ENCODE measurements at regions not wholly inside any gene's neighbourhood (a gene's known extent, or its start where the extent isn't known, plus 50 kb on each side); places are given as distances from the start of the nearest gene placed in this dataset.

DNA sequence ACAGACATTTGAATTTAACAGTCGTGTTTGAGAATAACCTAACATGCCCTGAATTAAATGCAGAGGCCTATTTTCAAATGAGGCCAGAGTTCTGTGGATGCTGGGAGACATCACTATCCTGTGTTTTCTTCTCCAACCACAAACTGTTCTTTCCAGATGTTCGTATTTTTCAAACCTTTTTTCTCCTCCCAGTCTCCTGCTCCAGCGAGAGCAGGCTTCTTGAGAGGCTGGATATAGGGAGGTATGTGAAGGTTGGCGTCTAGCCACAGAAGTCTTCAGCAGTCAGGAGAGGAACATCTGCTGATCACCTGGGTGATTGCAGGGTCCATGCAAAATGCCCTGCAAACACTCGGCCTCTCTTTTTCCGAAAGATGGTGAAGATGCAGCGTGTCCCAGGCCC lies 126.3 kb downstream of the C11orf91 start:
- no peaks in the 10 kb centered on the region for H3K36me3 Mint-ChIP-seq
- intact Hi-C loops (cut with micrococcal nuclease): no loop called here
- H3K4me3 ChIP-seq (ENCODE audit: low read length in 2 of 2): no peak overlapping the region
- no peak overlapping the region for H3K4me3 Mint-ChIP-seq
- no peaks in the 10 kb centered on the region for H3K27me3 ChIP-seq (ENCODE audit: insufficient read depth, low read length)
- ChIA-PET CTCF (ENCODE audit: partially characterized antibody) (no interaction called here), POLR2A (ENCODE audit: partially characterized antibody) (no interaction called here)
- H3K9me3 Mint-ChIP-seq: peaks cover 0 to 9% (median under 1%) of the 10 kb centered on the region in 8 donors
- no peak overlapping the region for H3K27ac Mint-ChIP-seq
- no peaks in the 10 kb centered on the region for H3K4me1 Mint-ChIP-seq
- peaks cover 4 to 10% of the 10 kb centered on the region in 2 donors for H3K27me3 Mint-ChIP-seq
- DNase-seq: no peak
- no peaks in the 10 kb centered on the region for H3K36me3 ChIP-seq (ENCODE audit: insufficient read depth, low read length)
- H3K27ac ChIP-seq (ENCODE audit: low read depth, low read length): no peak overlapping the region
- H3K9me3 ChIP-seq (ENCODE audit: control insufficient read depth in 1 of 2, low read length in 2 of 2): no peaks in the 10 kb centered on the region
- no peaks in the 10 kb centered on the region for H3K4me1 ChIP-seq (ENCODE audit: insufficient read depth, low read length)

DNA sequence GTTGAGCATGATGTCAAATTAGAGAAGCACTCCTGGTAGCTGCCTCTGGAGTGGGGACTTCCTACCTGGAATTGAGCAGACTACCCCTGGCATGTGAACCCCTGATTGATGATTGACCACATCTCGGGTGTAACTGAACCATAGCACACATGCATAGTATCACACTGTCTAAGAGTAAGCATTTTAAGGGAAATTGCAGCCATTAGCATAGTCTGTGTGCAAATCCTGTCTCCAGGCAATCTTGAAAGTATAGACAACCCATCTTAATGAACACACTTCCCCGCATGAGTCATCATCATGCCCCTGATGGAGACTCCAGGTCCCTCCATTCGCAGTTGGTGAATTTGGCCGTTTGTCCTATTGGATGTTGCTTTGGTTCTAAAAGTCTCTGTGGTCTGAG lies 131.3 kb downstream of the C11orf91 start:
- Histone ChIP-seq H3K27me3 (ENCODE audit: insufficient read depth, low read length) (peaks cover 5% of the 10 kb centered on the region), H3K36me3 (ENCODE audit: insufficient read depth, low read length) (no peaks in the 10 kb centered on the region), H3K4me1 (ENCODE audit: insufficient read depth, low read length) (no peaks in the 10 kb centered on the region), H3K9me3 (ENCODE audit: control insufficient read depth in 1 of 2, low read length in 2 of 2) (no peaks in the 10 kb centered on the region), H3K27ac (ENCODE audit: low read depth, low read length) (no peak overlapping the region), H3K4me3 (ENCODE audit: low read length in 2 of 2) (no peak overlapping the region)
- H3K9me3 Mint-ChIP-seq: peaks cover 0 to 9% (median under 1%) of the 10 kb centered on the region in 8 donors
- intact Hi-C loops (cut with micrococcal nuclease): no loop called here
- no peak overlapping the region for H3K27ac Mint-ChIP-seq
- no peaks in the 10 kb centered on the region for H3K4me1 Mint-ChIP-seq
- ChIA-PET CTCF (ENCODE audit: partially characterized antibody) (no interaction called here), POLR2A (ENCODE audit: partially characterized antibody) (no interaction called here)
- no peaks in the 10 kb centered on the region for H3K36me3 Mint-ChIP-seq
- H3K27me3 Mint-ChIP-seq: peaks cover 15 to 18% of the 10 kb centered on the region in 2 donors
- no peak for DNase-seq
- H3K4me3 Mint-ChIP-seq: no peak overlapping the region

DNA sequence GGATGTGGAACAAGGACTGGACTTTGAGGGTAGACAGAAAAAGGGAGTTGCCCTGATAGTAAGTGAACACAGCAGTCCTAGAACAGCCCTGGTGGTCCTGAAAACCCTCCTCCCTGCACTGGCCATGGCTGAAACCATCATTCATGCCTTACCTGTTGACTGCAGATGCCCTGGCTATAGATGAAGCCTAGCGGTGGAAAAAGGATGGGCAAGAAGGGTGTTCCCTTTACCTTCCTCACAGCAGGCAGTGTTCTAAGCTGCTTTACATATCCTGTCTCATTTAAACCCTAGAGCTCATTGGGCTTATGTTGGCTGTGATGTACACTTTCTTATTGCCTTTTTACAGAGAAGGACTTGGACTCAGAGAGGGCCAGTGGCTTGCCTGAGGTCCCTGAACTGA lies 133.6 kb downstream of the C11orf91 start:
- CTCF ChIA-PET (ENCODE audit: partially characterized antibody): no interaction called here
- Mint-ChIP-seq H3K36me3 (no peaks in the 10 kb centered on the region), H3K4me3 (no peak overlapping the region)

DNA sequence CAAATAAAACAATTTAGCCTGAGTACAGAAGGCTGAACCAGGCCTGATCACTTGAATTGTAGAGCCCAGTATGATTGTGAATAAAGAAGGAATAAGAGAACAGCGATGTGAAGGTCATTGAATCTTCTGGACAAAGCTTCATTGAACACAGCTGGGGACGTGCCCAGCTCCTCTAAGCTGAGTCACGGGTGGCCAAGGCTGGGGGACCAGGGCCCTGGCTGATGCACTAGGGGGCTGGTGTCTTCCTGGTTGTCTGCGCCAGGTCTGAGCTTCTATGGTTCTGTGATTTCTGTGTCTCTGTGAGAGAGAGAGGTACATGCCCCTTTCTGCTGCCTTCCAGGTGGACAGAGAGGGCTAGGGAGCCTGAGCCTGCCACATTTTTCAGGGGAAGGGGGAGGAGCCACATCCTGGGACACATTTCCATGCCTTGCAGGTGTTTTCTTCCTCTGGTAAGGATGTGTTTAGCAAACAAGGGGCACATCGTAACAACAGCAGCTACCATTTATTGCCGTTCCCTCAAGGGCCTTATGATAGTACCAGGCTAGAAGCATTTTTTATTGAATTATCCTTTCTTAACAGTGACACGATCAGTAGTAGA lies 135.7 kb downstream of the C11orf91 start:
- ChIA-PET CTCF (ENCODE audit: partially characterized antibody) (no interaction called here), POLR2A (ENCODE audit: partially characterized antibody) (no interaction called here)
- no peak overlapping the region for H3K27ac ChIP-seq (ENCODE audit: low read depth, low read length)
- no peaks in the 10 kb centered on the region for H3K36me3 ChIP-seq (ENCODE audit: insufficient read depth, low read length)
- no peaks in the 10 kb centered on the region for H3K36me3 Mint-ChIP-seq
- no peaks in the 10 kb centered on the region for H3K9me3 ChIP-seq (ENCODE audit: control insufficient read depth in 1 of 2, low read length in 2 of 2)
- peaks cover 11 to 20% of the 10 kb centered on the region in 2 donors for H3K27me3 Mint-ChIP-seq
- no peak overlapping the region for H3K4me3 Mint-ChIP-seq
- H3K27me3 ChIP-seq (ENCODE audit: insufficient read depth, low read length): peaks cover 5% of the 10 kb centered on the region
- no peak overlapping the region for H3K27ac Mint-ChIP-seq
- intact Hi-C loops (cut with micrococcal nuclease): no loop called here
- H3K4me1 ChIP-seq (ENCODE audit: insufficient read depth, low read length): no peaks in the 10 kb centered on the region
- no peak overlapping the region for H3K4me3 ChIP-seq (ENCODE audit: low read length in 2 of 2)
- no peaks in the 10 kb centered on the region for H3K4me1 Mint-ChIP-seq
- no peak for DNase-seq
- no peaks in the 10 kb centered on the region for H3K9me3 Mint-ChIP-seq

More for the DNA sequence above, 133.6 kb downstream of the C11orf91 start:
- H3K27me3 ChIP-seq (ENCODE audit: insufficient read depth, low read length): peaks cover 5% of the 10 kb centered on the region
- Mint-ChIP-seq H3K27ac (no peak overlapping the region), H3K27me3 (peaks cover 15 to 18% of the 10 kb centered on the region in 2 donors), H3K9me3 (peaks cover 0 to 5% (median 0%) of the 10 kb centered on the region in 8 donors), H3K4me1 (no peaks in the 10 kb centered on the region)
- POLR2A ChIA-PET (ENCODE audit: partially characterized antibody): no interaction called here
- DNase-seq: no peak
- H3K36me3 ChIP-seq (ENCODE audit: insufficient read depth, low read length): no peaks in the 10 kb centered on the region
- no peaks in the 10 kb centered on the region for H3K4me1 ChIP-seq (ENCODE audit: insufficient read depth, low read length)
- H3K9me3 ChIP-seq (ENCODE audit: control insufficient read depth in 1 of 2, low read length in 2 of 2): no peaks in the 10 kb centered on the region
- no peak overlapping the region for H3K27ac ChIP-seq (ENCODE audit: low read depth, low read length)
- H3K4me3 ChIP-seq (ENCODE audit: low read length in 2 of 2): no peak overlapping the region
- intact Hi-C loops (cut with micrococcal nuclease): no loop called here

DNA sequence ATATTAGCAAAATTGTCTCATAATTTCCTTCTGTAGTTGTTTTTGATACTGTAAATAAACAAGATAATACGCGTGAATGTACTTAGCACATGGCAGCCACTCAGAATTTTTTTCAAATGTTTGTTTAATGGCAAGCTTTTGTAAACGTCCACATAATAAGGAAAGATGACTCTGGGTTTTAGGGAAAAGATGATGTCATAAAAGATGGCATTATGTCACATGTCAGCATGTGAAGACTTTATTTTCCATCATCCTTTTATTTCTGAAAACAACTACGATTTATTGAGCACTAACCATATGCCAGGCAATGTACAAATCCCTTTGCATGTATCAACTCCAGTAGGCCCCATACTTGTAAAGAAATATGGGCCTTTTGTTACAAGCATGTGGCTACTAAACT lies 139.9 kb downstream of the C11orf91 start:
- no peaks in the 10 kb centered on the region for H3K4me1 ChIP-seq (ENCODE audit: insufficient read depth, low read length)
- H3K9me3 Mint-ChIP-seq: no peaks in the 10 kb centered on the region
- no peak overlapping the region for H3K4me3 Mint-ChIP-seq
- no peaks in the 10 kb centered on the region for H3K36me3 ChIP-seq (ENCODE audit: insufficient read depth, low read length)
- H3K4me1 Mint-ChIP-seq: no peaks in the 10 kb centered on the region
- no peak overlapping the region for H3K4me3 ChIP-seq (ENCODE audit: low read length in 2 of 2)
- intact Hi-C loops (cut with micrococcal nuclease): no loop called here
- H3K27me3 ChIP-seq (ENCODE audit: insufficient read depth, low read length): no peaks in the 10 kb centered on the region
- H3K27ac Mint-ChIP-seq: no peak overlapping the region
- ChIA-PET CTCF (ENCODE audit: partially characterized antibody) (no interaction called here), POLR2A (ENCODE audit: partially characterized antibody) (no interaction called here)
- H3K36me3 Mint-ChIP-seq: no peaks in the 10 kb centered on the region
- DNase-seq: no peak
- no peak overlapping the region for H3K27ac ChIP-seq (ENCODE audit: low read depth, low read length)
- peaks cover 2 to 4% of the 10 kb centered on the region in 2 donors for H3K27me3 Mint-ChIP-seq
- H3K9me3 ChIP-seq (ENCODE audit: control insufficient read depth in 1 of 2, low read length in 2 of 2): no peaks in the 10 kb centered on the region

DNA sequence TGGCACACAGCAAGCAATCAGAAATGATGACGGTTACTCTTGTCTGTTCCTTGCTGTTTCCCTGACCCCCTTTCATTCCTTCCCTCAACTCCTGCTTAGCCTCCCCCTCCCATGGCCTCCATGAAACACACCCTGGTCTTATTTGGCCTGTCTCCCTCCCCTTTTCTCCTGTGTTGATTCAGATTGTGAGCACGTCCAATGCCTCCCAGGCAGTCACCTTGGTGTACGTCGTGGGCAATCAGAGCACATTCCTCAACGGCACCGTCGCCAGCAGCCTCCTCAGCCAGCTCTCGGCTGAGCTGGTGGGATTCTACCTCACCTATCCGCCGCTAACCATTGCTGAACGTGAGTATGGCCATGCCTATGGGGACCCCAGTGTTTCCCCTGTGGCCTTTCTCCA lies 141.1 kb downstream of the C11orf91 start:
- Histone ChIP-seq H3K4me1 (ENCODE audit: insufficient read depth, low read length) (no peaks in the 10 kb centered on the region), H3K27ac (ENCODE audit: low read depth, low read length) (no peak overlapping the region), H3K36me3 (ENCODE audit: insufficient read depth, low read length) (no peaks in the 10 kb centered on the region), H3K4me3 (ENCODE audit: low read length in 2 of 2) (no peak overlapping the region), H3K9me3 (ENCODE audit: control insufficient read depth in 1 of 2, low read length in 2 of 2) (no peaks in the 10 kb centered on the region), H3K27me3 (ENCODE audit: insufficient read depth, low read length) (no peaks in the 10 kb centered on the region)
- ChIA-PET POLR2A (ENCODE audit: partially characterized antibody) (no interaction called here), CTCF (ENCODE audit: partially characterized antibody) (no interaction called here)
- no peak overlapping the region for H3K4me3 Mint-ChIP-seq
- DNase-seq: no peak
- H3K27ac Mint-ChIP-seq: no peak overlapping the region
- H3K4me1 Mint-ChIP-seq: no peaks in the 10 kb centered on the region
- H3K27me3 Mint-ChIP-seq: peaks cover 2% of the 10 kb centered on the region in 2 donors
- intact Hi-C loops (cut with micrococcal nuclease): no loop called here
- H3K36me3 Mint-ChIP-seq: no peaks in the 10 kb centered on the region
- H3K9me3 Mint-ChIP-seq: no peaks in the 10 kb centered on the region

DNA sequence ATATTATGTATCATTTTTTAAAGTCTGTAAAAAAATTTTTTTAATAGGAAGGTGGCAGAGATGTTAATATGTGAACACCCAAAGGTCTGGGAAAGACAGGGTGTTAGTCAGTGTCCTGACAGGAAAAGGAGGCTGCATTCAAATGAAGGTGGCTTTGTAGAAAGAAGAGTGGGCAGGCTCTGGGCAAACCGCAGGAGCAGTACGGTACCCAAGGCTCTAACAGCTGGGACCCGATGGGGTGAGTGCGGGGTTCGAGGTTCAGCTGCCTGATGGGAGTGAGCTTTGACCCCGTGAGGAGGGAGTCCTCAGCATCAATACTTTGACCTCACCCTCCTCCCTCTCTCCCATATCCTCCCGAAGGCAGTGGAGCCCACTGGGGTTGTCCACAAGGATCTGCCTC lies 142.5 kb downstream of the C11orf91 start:
- POLR2A ChIA-PET (ENCODE audit: partially characterized antibody): interaction anchor here (0.5 to 0.6 kb wide), 2 partner anchors 8 to 407 kb away, joined by 3 to 4 read pairs; no protein-coding TSS in a partner anchor
- H3K9me3 ChIP-seq (ENCODE audit: control insufficient read depth in 1 of 2, low read length in 2 of 2): no peaks in the 10 kb centered on the region
- peaks cover 2 to 4% of the 10 kb centered on the region in 2 donors for H3K27me3 Mint-ChIP-seq
- no peaks in the 10 kb centered on the region for H3K4me1 Mint-ChIP-seq
- no peaks in the 10 kb centered on the region for H3K4me1 ChIP-seq (ENCODE audit: insufficient read depth, low read length)
- intact Hi-C loops (cut with micrococcal nuclease): no loop called here
- H3K4me3 Mint-ChIP-seq: no peak overlapping the region
- CTCF ChIA-PET (ENCODE audit: partially characterized antibody): no interaction called here
- DNase-seq: no peak
- H3K9me3 Mint-ChIP-seq: no peaks in the 10 kb centered on the region
- H3K36me3 Mint-ChIP-seq: no peaks in the 10 kb centered on the region
- H3K4me3 ChIP-seq (ENCODE audit: low read length in 2 of 2): no peak overlapping the region
- no peaks in the 10 kb centered on the region for H3K27me3 ChIP-seq (ENCODE audit: insufficient read depth, low read length)
- no peaks in the 10 kb centered on the region for H3K36me3 ChIP-seq (ENCODE audit: insufficient read depth, low read length)
- no peak overlapping the region for H3K27ac ChIP-seq (ENCODE audit: low read depth, low read length)
- H3K27ac Mint-ChIP-seq: peak overlapping the region in 1 of 7 donors; percentile 39

DNA sequence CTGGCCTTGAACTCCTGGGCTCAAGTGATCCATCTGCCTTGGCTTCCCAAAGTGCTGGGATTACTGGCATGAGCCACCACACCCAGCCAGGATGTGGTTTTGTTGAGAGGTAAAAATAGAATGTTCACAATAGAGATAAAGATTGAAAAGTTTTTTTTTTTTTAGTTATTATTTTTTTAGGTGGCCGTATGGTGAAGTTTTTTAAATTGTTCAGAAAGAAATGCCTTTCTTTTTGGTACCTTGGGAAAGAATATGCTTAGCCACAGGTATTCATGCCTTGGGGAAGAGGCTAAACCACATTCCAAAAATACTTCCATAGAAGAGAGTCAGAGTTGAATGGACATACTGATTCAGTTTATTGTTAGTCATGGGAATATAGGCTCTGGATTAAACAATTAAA lies 143.4 kb downstream of the C11orf91 start:
- Histone ChIP-seq H3K27ac (ENCODE audit: low read depth, low read length) (no peak overlapping the region), H3K27me3 (ENCODE audit: insufficient read depth, low read length) (no peaks in the 10 kb centered on the region), H3K4me3 (ENCODE audit: low read length in 2 of 2) (no peak overlapping the region), H3K9me3 (ENCODE audit: control insufficient read depth in 1 of 2, low read length in 2 of 2) (no peaks in the 10 kb centered on the region), H3K4me1 (ENCODE audit: insufficient read depth, low read length) (no peaks in the 10 kb centered on the region), H3K36me3 (ENCODE audit: insufficient read depth, low read length) (no peaks in the 10 kb centered on the region)
- ChIA-PET CTCF (ENCODE audit: partially characterized antibody) (no interaction called here), POLR2A (ENCODE audit: partially characterized antibody) (no interaction called here)
- no peaks in the 10 kb centered on the region for H3K4me1 Mint-ChIP-seq
- H3K9me3 Mint-ChIP-seq: no peaks in the 10 kb centered on the region
- H3K27me3 Mint-ChIP-seq: peaks cover 2 to 5% of the 10 kb centered on the region in 2 donors
- DNase-seq: no peak
- H3K4me3 Mint-ChIP-seq: no peak overlapping the region
- no peak overlapping the region for H3K27ac Mint-ChIP-seq
- H3K36me3 Mint-ChIP-seq: no peaks in the 10 kb centered on the region
- intact Hi-C loops (cut with micrococcal nuclease): no loop called here
